IPS-11a (cell line): ENCODE measurements at regions not wholly inside any gene's neighbourhood (a gene's known extent, or its start where the extent isn't known, plus 50 kb on each side); places are given as distances from the start of the nearest gene placed in this dataset.
"Not testable (repeated sequence)": the region's sequence is repeated elsewhere in the genome, so short reads cannot be mapped to it uniquely, and the experiment has no call there.

Source experiments
- H3K4me3 ChIP-seq: one replicate; pipeline ENCODE4 v1.5.1; 2013; ENCODE audit warnings: low read depth, low read length, control low read depth

DNA sequence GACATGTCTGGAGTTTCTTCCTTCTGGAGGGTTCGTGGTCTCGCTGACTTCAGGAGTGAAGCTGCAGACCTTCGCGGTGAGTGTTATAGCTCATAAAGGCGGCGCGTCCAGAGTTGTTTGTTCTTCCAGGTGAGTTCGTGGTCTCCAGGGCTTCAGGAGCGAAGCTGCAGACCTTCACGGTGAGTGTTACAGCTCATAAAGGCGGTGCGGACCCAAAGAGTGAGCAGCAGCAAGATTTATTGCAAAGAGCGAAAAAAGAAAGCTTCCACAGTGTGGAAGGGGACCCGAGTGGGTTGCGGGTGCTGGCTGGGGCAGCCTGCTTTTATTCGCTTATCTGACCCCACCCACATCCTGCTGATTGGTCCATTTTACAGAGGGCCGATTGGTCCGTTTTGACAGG is 784.2 kb upstream of the FBXO33 start:
- not testable (repeated sequence) for H3K4me3 ChIP-seq

DNA sequence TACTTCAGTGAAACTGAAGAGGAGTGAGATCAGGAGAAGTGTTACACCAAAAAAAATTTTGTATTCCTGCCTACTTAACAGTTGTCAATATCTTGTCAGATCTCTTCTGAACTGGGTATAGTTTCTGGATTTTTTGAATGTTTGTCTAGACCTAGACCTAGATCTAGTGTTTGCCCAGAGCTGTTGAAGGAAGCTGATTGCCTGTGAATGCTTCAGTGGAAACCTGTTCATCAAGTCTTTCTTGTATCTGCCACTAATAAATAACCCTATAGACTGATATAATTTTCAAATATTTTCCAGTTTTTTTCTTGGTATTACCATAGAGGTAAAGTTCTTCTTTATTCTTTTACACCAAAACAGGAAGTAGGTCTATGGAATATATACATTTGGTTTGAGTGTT is 781.5 kb upstream of the FBXO33 start:
- no peak overlapping the region for H3K4me3 ChIP-seq

DNA sequence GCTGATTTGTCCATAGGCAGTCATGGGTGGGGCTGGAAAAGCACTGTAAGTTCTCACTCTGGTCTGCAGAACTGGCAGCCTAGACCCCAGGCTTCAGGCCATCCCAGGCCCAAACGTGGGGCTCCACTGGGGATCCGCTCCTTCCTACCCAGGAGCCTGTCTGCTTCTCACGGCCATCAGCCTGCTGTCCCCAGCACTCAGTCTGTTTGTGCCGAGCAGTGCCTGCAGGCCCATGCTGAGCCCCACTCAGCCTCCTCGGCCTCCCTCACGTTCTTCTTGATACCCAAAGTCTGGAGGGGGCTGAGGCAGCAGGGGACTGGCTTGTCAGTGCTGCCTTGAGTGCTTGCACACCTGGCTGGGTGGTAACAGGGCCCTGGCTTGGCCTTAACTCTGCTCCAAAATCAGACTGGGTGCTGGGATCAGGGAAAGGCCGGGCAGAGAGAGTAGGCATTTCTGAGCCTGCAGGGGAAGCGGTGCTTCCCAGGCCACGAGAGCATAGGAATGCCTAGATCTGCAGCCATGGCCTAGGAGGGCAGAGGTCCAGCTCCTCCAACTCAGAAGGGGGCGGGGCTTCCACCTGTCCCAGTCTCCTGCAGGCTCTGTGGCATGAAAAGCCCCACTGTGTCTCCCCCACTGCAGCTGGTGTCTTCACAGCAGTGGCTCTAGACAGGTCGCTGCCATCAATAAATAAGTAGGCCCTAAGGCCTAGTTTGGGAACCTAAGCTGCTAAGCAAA is 772.4 kb upstream of the FBXO33 start:
- H3K4me3 ChIP-seq: no peak overlapping the region

DNA sequence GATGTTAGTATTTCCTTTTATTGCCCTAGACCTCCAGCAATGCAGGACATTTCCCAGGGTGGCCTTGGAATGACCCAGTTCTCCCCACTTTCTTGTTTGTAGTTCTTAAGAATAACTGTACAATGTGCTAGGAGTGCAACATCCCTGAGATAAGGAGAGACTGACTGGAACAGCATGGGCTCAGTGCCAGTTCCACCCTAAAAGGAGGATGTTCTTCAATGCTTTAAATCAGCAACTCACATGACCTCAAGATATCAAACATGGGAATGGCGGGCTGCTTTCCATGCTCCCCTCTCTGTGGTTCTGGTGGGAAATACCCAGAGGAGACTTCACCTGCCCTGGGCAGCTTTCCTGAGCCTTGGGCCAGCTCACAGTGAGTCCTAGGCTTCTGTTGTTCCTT is 766.9 kb upstream of the FBXO33 start:
- no peak overlapping the region for H3K4me3 ChIP-seq

DNA sequence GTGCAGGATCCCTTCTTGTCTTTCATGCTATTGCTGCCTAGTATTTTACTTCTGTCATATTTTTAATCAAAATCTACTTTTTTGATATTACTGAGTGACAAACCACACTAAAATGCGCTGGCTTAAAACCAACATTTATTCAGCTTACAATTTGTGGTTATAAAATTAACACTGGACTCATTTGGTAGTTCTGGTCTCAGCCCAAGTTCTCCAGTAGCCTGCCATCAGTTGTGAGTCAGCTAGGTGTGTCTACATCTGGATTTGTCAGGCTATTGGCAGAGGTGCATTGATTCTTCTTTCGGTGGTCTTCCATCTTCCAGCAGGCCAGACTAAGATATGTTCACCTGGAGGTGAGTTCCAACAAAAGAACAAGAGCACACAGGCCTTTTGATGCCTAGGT is 765.1 kb upstream of the FBXO33 start:
- no peak overlapping the region for H3K4me3 ChIP-seq

DNA sequence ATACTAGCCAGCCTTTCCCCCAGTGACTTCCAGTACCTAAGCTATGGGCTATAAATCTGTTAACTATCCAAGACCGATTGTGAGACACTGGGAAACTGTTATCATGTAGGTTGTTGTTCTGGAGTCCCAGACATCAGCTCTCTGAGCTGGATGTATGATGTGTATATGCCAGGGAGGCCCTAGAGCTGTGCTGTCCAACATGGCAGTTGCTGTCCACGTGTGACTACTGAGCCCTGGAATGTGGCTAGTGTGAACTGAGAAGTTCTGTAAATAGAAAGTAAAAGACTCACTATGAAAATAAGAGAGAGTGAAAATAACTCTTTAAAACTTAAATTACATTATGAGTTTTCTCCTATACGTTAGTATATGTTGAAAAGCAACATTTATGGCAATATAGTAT is 755.8 kb upstream of the FBXO33 start:
- no peak overlapping the region for H3K4me3 ChIP-seq

DNA sequence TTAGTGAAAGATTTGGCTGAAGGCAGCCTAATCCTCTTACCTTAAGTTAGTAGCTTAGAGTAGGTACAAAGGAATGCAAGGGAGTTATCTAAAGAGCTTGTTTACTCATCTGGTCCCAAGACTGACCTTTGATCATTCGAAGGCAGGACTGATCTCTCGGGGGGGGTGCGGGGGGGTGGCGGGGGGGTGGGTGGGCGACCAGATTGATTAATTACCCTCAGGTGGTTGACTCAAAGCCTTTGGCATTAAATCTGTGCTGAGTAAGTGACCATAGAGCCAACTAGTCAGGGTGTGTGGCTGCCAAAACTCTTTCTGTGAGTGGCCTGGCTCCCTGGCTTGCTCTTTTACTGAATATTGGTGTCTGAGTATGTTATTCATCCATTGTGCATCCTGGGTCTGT is 731.9 kb upstream of the FBXO33 start:
- no peak overlapping the region for H3K4me3 ChIP-seq

DNA sequence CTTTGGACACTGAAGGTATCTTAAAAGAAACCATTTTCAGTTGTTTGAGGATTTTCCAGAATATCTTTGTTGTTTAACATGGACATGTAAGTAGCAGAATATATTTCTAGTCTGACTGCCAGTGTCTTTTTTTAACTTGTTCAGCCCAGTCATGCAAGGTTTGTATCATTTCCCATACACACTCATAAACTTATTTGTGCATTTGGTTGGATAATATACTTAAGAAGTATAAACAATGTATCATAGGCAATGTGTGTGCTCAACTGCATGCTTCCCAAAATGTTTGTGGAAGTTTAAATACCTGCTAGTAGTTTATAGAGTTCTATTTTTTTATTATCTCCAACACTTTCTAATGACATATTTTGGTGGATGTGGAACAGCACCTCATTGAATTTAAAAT is 707.4 kb upstream of the FBXO33 start:
- H3K4me3 ChIP-seq: no peak overlapping the region

DNA sequence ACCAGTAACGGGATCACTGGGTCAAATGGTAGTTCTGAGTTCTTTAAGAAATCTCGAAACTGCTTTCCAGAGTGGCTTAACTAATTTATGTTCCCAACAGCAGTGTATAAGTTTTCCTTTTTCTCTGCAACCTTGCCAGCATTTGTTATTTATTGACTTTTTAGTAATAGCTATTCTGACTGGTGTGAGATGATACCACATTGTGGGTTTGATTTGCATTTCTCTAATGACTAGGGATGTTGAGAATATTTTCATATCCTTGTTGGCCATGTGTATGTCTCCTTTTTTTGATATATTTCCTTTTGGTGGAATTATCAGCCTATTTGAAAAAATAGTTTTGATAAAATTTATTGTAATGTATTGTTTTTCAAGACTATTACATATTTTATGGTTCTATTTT is 701.2 kb upstream of the FBXO33 start:
- H3K4me3 ChIP-seq: no peak overlapping the region

DNA sequence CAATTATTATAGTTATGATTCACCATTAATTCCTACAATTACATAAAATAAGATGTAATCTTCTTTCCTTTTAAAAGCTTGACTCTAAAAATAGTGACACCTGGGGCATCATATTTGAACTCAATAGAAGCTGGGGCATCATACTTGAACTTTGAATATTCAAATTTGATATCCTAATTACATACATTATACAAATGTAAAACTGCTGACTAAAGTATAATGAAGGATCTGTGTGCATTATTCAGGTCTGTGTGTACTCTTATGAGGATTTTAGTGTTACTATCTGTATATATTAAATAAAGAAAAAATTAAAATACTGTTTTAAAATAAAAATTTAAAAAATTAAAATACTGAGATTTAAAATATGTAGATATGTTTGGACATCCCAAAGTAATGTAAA is 696.9 kb upstream of the FBXO33 start:
- H3K4me3 ChIP-seq: no peak overlapping the region

DNA sequence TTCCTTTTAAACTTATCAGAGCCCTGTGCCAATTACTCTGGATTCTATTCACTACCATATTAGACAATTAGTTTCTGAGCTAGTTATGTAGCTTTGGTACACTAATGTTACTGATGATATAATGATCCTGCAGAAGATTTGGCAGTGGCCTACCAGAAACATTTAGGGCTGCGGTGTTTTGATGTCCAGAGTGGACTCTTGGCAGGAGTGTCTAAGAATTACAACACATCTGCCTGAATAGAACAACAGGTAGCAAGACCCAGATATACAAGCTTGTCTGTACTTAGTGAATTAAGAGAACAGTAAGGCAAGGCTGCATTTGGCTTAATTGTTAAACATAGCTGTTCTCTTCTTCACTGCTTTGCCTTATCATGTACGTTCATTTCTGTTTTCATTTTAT is 691.6 kb upstream of the FBXO33 start:
- H3K4me3 ChIP-seq: no peak overlapping the region

DNA sequence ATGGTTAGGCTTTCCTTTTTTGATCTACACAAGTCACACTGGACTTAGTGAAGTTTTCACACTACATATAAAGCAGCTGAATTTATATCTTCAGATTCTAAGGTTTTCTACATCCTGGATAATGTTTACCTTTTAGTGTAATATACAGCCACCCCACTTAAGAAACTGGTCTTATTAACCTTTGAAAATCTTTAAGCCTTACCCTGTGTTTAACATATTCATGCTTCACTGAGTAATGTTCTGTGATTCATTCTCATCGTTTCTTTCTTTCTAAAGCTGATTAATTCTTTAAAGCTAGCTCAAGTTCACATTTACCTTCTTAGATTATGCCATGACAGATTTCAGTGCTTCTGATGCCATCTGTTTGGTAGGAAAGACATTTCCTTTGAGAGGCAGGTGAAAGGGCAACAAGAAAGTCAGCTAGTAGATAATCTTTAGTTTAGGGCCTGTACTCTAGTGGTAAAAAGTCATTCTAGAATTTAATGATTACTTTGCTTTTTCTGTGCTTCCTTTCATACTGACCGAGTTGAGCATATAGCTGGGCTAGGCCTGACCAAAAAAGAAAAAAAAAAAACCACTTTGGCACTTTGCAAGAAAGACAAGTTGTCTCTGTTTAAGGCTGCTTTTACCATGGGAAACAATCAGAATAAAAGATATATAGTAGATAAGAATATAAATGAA is 690.9 kb upstream of the FBXO33 start:
- H3K4me3 ChIP-seq: no peak overlapping the region

DNA sequence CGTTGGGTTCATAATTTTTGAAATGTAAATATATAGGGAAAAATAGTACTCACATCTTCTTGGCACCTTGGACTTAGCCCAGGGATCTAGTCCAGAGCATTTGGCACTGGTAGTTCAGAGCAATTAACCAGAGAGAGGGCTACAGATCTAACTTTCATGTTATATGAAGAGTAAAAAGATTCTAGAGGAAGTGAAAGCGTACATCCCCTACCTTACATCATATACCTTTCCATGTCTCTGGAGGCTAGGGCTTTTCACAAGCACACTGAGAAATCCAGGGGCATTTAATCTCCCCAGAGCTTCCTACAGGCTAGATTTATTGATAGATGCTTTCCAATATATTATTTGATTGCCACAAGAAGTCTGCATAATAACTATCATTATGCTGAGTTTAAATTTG is 687.5 kb upstream of the FBXO33 start:
- H3K4me3 ChIP-seq: no peak overlapping the region

DNA sequence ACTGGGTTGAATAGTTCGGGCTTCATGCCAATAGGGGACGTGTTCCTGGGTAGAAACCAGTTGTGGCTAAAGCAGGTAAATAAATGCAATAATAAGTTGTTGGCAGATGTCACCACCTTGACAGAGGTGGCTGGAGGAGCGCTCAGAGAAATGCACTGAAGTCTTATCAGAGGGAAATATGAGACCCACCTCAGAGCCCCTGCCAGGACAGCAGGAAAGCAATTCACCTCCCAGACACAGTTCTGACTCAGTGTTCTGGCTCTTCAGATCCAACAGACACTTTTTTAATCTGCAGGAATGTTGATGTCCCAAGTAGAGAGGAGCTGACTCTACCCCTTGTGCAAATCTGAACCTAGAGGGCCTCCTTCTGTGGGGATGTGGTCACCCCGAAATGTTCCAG is 687.1 kb upstream of the FBXO33 start:
- H3K4me3 ChIP-seq: no peak overlapping the region

DNA sequence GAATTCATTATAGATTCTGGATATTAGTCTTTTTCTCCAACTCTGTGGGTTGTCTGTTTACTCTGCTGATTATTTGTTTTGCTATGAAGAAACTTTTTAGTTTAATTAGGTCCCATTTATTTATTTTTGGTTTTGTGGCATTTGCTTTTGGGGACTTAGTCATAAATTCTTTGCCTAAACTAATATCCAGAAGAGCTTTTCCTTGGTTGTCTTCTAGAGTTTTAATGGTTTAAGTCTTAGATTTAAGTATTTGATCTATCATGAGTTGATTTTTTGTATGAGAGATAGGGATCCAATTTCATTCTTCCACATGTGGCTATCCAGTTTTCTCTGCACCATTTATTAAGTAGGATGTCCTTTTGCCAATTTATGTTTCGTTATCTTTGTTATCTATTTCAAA is 683.4 kb upstream of the FBXO33 start:
- H3K4me3 ChIP-seq: no peak overlapping the region

DNA sequence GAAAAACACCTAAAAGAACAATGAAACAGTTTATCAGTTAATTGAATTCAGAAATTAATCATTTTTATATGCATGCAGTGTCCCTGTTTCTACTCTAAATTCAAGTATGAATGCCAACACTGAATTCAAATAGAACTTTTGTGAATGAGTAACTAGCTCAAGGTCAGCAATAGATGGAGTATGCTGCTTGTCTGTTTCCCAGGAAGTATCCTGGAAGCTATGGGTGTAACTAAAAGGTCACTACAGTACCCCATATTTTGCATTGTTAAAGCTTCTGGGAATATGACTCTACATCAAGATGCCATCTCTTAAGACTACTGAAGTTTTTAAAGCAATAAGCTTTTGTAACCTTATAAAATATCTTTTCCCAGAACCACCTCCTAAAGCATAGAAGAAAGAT is 681.4 kb upstream of the FBXO33 start:
- no peak overlapping the region for H3K4me3 ChIP-seq

DNA sequence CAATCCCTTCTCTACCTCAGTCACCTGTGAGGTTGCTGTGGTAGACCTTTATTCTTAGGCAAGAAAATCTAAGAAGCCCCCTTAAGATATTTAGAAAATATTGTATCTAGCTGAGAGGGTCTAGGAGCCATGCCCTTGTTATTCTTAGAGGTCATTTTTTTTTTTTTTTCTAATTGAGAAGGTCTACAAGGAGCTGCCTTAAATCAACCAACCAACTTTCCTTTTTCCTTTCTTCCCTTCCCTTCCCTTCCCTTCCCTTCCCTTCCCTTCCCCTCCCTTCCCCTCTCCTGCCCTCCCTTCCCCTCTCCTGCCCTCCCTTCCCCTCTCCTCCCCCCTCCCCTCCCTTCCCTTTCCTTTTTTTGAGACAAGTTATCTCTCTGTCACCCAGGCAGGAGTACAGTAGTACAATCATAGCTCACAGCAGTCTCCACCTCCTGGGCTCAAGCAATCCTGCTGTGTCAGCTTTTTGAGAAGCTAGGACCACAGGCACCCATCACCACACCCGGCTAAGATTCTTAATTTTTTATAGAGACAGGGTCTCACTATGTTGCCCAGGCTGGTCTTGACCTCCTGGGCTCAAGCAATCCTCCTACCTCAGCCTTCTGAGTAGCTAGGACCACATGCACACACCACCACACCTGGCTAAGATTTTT is 668.4 kb upstream of the FBXO33 start:
- no peak overlapping the region for H3K4me3 ChIP-seq

DNA sequence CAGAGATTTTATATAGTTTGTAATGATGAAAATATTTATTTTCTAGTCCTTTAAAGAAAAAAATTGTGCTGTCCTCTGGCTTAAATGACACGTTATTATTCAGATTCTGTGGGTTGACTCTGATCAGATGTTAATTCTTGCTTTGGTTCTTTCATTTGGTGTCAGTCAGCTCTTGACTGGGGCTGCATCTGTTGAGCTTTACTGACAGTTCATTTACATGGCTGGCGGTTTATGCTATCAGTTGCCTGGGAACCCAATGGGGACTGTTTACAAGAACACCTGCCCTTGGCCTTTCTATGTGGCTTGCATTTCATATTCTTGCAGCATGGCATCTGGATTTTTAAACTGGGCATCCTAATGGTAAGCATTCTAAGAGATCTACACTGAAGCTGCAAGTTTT is 667.1 kb upstream of the FBXO33 start:
- no peak overlapping the region for H3K4me3 ChIP-seq

DNA sequence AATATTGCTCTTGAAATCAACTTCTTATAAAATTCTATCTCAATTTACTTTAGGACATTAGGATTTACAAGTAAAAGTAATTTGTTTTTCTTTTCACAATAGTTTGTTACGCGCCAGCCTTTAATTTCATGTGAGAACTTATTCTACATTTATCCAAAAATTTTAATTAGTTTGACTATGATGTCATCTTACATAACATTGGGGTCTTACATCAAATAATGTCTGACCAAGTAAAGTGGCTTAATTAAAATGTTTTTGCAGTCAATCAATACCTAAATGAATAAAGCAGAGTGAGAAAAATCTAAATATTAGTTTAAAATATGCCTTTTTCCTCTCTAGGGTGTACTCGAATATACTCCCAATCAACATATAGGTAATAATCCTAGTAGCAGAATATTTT is 666.2 kb upstream of the FBXO33 start:
- no peak overlapping the region for H3K4me3 ChIP-seq

DNA sequence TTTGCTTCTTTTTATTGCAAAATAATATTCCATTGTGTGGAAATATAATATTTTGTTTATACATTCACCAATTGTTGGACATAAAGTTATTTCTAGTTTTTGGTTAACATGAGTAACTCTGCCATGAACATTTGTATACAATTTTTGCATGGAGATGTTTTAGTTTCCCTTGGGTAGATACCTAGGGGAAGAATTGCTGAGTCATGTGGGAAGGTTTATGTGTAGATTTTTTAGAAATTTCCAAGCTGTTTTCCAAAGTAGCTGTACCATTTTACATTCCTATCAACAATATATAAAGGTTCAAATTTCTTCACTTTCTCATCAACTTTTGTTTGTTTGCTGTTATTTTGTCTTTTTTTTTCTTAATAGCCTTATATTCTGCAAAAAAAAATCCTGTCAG is 664.7 kb upstream of the FBXO33 start:
- no peak overlapping the region for H3K4me3 ChIP-seq

DNA sequence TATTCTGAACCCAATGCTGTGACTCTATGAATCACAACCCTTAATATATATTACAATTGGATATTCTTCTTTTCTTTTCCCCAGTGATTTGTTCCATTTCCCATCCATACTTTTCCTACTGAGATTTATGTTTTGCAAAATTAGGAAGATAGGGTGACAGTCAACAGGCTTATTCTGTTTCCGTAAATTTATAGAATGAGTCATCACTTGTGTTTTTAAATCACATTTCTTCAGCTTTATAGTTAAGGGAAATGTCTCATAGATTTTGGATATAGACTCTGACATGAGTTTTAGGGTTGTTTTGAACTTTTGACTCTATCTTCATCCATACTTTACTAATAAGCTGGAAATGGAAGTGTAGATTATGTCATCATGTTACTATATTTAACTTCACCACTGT is 661.6 kb upstream of the FBXO33 start:
- no peak overlapping the region for H3K4me3 ChIP-seq

DNA sequence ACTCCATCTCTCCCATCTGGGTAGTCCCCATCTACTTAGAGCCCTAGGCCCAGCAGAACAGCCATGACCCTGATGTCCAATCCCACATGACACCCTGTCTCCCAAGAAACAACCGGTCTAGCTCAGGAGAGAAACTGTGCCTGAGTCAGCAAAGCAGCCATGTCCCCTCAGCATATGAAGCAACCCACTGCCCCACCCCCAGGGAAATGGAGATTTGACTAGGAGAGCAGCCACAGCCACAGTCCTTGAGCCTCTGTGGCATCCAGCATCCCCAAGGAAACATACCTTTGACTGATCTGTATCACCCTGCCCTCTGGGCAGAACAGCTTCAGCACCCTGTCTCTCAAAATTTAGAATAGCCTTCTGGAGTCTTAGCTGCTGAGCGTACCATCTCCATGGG is 641.9 kb upstream of the FBXO33 start:
- no peak overlapping the region for H3K4me3 ChIP-seq
